ENCODE measurements at regions not wholly inside any gene's neighbourhood (a gene's known extent, or its start where the extent isn't known, plus 50 kb on each side); places are given as distances from the start of the nearest gene placed in this dataset.

GRCh38 chr10:6823770-6824169 lies 243.7 kb upstream of the PRKCQ start:
- TF ChIP-seq CTCF (IDR thresholded peaks at IDR 0.05; ENCODE audit: poor library complexity): no peak
- no peak for TF ChIP-seq EZH2 (IDR thresholded peaks at IDR 0.05; ENCODE audit: borderline replicate concordance)
